Mucosa of rectum (tissue), 2 donors: ENCODE measurements at regions not wholly inside any gene's neighbourhood (a gene's known extent, or its start where the extent isn't known, plus 50 kb on each side); places are given as distances from the start of the nearest gene placed in this dataset.

Source experiments
- H3K27ac ChIP-seq, 2 donors: one replicate each; pipeline ENCODE4 v1.7.0; 2013; ENCODE audit warnings: inconsistent platforms in 2 of 2, low read depth in 2 of 2, low read length in 2 of 2
- H3K27me3 ChIP-seq, 2 donors: one replicate each; pipeline ENCODE4 v1.7.0; 2013; ENCODE audit warnings: low read length in 2 of 2; ENCODE audit not compliant: control insufficient read depth in 2 of 2, insufficient read depth in 2 of 2
- H3K36me3 ChIP-seq, 2 donors: one replicate each; pipeline ENCODE4 v1.7.0; 2013; ENCODE audit warnings: low read length in 2 of 2; ENCODE audit not compliant: control insufficient read depth in 2 of 2, insufficient read depth in 2 of 2
- H3K4me1 ChIP-seq, 2 donors: one replicate each; pipeline ENCODE4 v1.7.0; 2013; ENCODE audit warnings: low read length in 2 of 2, mild to moderate bottlenecking in 1 of 2; ENCODE audit not compliant: control insufficient read depth in 2 of 2, insufficient read depth in 2 of 2
- H3K4me3 ChIP-seq, 2 donors: one replicate each; pipeline ENCODE4 v1.7.0; 2013; ENCODE audit warnings: low read length in 2 of 2
- H3K9ac ChIP-seq, 2 donors: one replicate each; pipeline ENCODE4 v1.7.0; 2013; ENCODE audit warnings: low read length in 2 of 2, low read depth in 1 of 2, mild to moderate bottlenecking in 1 of 2
- H3K9me3 ChIP-seq, 2 donors: one replicate each; pipeline ENCODE4 v1.7.0; 2013; ENCODE audit warnings: low read length in 2 of 2; ENCODE audit not compliant: control insufficient read depth in 2 of 2
- donor health status: healthy.
- donor health status: Normal muscosa, but diverticular disease.

GRCh38 chr1:105655032-105655431 is 1401.4 kb upstream of the PRMT6 start:
- Histone ChIP-seq H3K27me3 (no peaks in the 10 kb centered on the region), H3K9ac (no peak overlapping the region), H3K4me3 (no peak overlapping the region), H3K36me3 (no peaks in the 10 kb centered on the region), H3K4me1 (no peaks in the 10 kb centered on the region), H3K27ac (no peak overlapping the region), H3K9me3 (no peaks in the 10 kb centered on the region)

- Histone ChIP-seq H3K27me3 (no peaks in the 10 kb centered on the region), H3K36me3 (no peaks in the 10 kb centered on the region), H3K27ac (no peak overlapping the region), H3K9ac (no peak overlapping the region), H3K4me3 (no peak overlapping the region), H3K4me1 (no peaks in the 10 kb centered on the region), H3K9me3 (no peaks in the 10 kb centered on the region)
Observed at GRCh38 chr1:105664495-105664894, 1392.0 kb upstream of the PRMT6 start.

GRCh38 chr1:105678334-105678733 is 1378.1 kb upstream of the PRMT6 start:
- no peak overlapping the region for H3K9ac ChIP-seq
- no peaks in the 10 kb centered on the region for H3K27me3 ChIP-seq
- H3K36me3 ChIP-seq, result no peaks in the 10 kb centered on the region
- no peaks in the 10 kb centered on the region for H3K9me3 ChIP-seq
- H3K4me3 ChIP-seq, result no peak overlapping the region
- H3K27ac ChIP-seq, result no peak overlapping the region
- no peaks in the 10 kb centered on the region for H3K4me1 ChIP-seq

DNA sequence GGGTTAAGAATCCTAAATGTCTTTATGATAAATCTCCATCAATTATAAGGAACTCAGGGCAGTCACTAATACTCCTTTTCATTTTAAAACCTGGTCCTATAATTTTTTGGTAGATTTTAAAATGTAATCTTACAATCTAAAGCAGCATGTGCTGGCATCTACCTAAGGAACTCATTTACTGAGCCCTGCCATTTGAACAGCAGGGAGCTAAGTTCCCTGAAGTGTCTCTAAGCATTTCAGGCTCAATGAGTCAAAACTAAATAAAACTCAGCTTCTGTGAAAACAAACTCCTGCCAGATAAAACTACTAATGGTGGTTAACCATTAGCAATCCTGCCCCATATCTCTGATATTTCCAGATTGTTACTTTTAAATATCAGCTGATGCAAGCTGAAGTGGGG is 1371.8 kb upstream of the PRMT6 start:
- H3K36me3 ChIP-seq, result no peaks in the 10 kb centered on the region
- no peak overlapping the region for H3K27ac ChIP-seq

DNA sequence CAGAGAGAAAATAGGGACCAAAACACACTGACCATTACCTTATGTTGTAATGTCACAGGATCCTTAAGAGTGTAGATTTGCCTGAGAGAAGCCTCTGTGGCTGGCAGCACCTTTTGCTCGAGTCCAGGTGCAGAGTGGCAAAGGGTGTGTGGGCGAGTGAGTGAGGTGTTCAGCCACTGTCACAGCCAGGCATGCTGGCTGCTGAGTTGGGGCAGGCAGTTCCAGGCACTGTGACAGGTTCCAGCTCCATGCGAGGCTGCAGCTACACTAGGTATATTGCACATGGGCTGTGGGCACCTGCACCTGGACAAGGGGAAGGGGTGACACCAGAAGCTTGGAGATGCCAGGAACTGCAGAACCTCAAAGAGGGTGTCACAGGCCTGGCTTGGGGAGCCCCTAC is 1370.4 kb upstream of the PRMT6 start:
- Histone ChIP-seq H3K27me3 (no peaks in the 10 kb centered on the region), H3K27ac (no peak overlapping the region), H3K4me1 (no peaks in the 10 kb centered on the region), H3K9ac (no peak overlapping the region), H3K36me3 (no peaks in the 10 kb centered on the region), H3K4me3 (no peak overlapping the region), H3K9me3 (no peaks in the 10 kb centered on the region)

More for the DNA sequence above, 1371.8 kb upstream of the PRMT6 start:
- H3K9me3 ChIP-seq, result no peaks in the 10 kb centered on the region
- no peaks in the 10 kb centered on the region for H3K27me3 ChIP-seq
- no peaks in the 10 kb centered on the region for H3K4me1 ChIP-seq
- no peak overlapping the region for H3K9ac ChIP-seq
- H3K4me3 ChIP-seq, result no peak overlapping the region

DNA sequence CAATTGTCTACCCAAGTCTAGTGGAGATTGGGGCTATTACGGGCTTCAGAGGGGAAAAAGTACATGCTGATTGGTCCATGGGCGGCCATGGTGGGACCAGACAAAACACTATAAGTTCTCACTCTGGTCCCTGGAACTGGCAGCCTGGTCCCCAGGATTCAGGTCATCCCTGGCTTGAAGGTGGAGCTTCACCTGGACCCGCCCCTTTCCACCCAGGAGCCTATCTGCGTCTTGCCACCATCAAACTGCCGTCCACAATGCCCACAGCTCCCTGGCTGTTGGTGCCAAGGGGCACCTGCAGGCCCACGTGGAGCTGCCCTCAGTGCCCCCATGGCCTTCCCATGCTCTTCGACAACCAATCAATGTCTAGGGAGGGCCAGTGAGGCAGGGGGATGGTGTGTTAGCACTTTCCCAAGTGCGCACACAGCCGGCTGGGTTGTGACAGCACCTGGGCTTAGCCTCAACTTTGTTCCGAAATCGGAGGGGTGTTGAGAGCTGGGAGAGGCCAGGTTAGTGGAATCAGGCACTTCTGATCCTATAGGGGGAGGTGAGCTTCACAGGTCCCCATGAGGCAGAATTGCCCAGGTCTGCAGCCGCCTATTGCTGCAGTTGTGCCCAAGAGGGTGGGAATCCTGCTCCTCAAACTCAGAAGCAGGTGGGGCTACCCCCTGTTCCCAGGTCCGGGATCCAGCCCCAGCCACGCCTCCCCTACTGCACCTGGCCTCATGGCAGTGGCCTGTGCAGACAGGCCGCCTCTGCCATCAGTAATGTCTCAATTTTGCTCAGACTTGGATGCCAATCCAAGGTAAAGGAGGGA is 1369.4 kb upstream of the PRMT6 start:
- no peak overlapping the region for H3K4me3 ChIP-seq

DNA sequence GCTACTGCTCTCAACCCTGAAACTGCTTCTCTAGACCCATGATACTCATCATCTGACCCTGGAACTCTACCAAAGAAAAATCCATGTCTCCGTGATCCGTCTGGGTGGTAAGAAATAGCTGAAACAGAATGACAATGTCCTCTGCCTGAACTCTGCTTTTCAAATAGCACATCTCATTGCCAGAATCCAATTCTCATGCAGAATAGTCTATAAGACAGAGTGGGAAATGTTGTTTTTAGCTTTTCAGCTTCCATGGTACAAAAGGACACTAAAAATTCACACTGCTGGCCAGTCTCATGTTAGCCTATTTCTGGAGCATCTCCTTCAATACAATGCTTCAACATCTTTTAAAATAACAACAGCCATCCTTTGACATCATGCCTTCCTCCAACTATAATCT is 1355.8 kb upstream of the PRMT6 start:
- H3K4me3 ChIP-seq, result no peak overlapping the region
- no peaks in the 10 kb centered on the region for H3K36me3 ChIP-seq
- no peaks in the 10 kb centered on the region for H3K4me1 ChIP-seq
- no peak overlapping the region for H3K9ac ChIP-seq
- H3K27me3 ChIP-seq, result no peaks in the 10 kb centered on the region
- no peak overlapping the region for H3K27ac ChIP-seq
- H3K9me3 ChIP-seq, result no peaks in the 10 kb centered on the region

More for the DNA sequence above, 1369.4 kb upstream of the PRMT6 start:
- H3K27ac ChIP-seq, result no peak overlapping the region
- no peaks in the 10 kb centered on the region for H3K4me1 ChIP-seq
- no peak overlapping the region for H3K9ac ChIP-seq
- no peaks in the 10 kb centered on the region for H3K36me3 ChIP-seq
- no peaks in the 10 kb centered on the region for H3K9me3 ChIP-seq
- H3K27me3 ChIP-seq, result no peaks in the 10 kb centered on the region

DNA sequence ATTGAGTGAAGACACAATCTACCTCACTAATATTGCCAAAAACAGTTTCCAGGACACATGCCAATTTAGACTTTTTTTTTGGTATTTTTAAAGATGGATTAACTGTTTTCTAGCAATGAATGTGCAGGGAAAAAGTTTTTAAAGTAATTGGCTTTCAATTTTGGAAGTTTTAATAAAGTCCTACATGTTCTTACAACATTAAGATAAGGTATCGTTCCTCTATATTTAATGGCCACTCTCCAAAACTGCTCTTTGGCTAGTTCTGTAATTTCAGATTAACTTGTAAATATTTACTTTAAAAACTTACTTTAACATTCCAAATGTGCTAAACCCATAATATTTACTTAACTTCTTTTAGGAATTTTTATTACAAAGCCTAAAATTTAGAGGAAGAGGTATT is 1332.2 kb upstream of the PRMT6 start:
- Histone ChIP-seq H3K4me1 (no peaks in the 10 kb centered on the region), H3K36me3 (no peaks in the 10 kb centered on the region), H3K4me3 (no peak overlapping the region), H3K27me3 (no peaks in the 10 kb centered on the region), H3K9me3 (no peaks in the 10 kb centered on the region), H3K27ac (no peak overlapping the region), H3K9ac (no peak overlapping the region)

- H3K4me3 ChIP-seq, result no peak overlapping the region
- no peaks in the 10 kb centered on the region for H3K9me3 ChIP-seq
- no peaks in the 10 kb centered on the region for H3K4me1 ChIP-seq
- no peaks in the 10 kb centered on the region for H3K36me3 ChIP-seq
- H3K27ac ChIP-seq, result no peak overlapping the region
- H3K27me3 ChIP-seq, result no peaks in the 10 kb centered on the region
- no peak overlapping the region for H3K9ac ChIP-seq
Observed at GRCh38 chr1:105730701-105731100, 1325.8 kb upstream of the PRMT6 start.

DNA sequence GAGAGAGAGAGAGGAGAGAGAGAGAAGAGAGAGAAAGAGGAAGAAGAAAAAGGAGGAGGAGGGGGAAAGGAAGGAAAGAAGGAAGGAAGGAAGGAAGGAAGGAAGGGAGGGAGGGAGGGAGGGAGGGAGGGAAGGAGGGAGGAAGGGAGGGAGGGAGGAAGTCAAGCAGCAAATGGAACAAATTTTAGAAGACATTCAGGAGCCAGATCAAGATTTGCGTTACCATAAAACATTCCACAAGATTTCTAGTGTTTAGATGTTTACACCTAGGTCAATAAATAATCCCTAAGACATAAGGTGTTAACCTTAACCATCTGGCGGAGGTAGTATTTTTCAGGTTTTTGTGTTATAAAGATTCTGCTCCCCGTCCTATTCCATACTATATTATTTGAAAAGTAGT is 1320.1 kb upstream of the PRMT6 start:
- Histone ChIP-seq H3K36me3 (no peaks in the 10 kb centered on the region), H3K4me3 (no peak overlapping the region), H3K9me3 (no peaks in the 10 kb centered on the region), H3K27ac (no peak overlapping the region), H3K4me1 (no peaks in the 10 kb centered on the region), H3K27me3 (no peaks in the 10 kb centered on the region), H3K9ac (no peak overlapping the region)
